Fibroblast of skin of right biceps (primary cell): ENCODE measurements at regions not wholly inside any gene's neighbourhood (a gene's known extent, or its start where the extent isn't known, plus 50 kb on each side); places are given as distances from the start of the nearest gene placed in this dataset.
"Not testable (repeated sequence)": the region's sequence is repeated elsewhere in the genome, so short reads cannot be mapped to it uniquely, and the experiment has no call there.

Experiments used
- DNase-seq: peaks from one replicate; pipeline ENCODE4 v3.0.0-alpha.2; 2013

DNA sequence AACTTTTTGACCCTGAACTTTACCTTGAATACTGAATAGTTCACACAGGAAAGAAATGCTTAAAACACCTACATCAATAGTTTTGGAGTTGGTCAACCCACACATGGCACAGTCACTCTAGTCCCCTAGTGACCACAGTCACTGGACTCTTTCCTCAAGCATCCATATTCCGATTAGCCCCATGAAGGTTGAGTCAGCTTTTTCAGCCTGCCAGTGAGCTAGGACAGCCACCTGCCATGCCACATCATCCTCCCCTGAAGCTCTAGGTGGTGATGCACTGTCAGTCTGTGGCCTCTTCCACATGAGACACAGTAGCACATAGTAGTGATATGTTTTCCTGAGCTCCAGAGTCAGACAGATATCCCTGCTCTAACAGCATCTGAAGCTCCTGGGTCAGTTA is 537.2 kb downstream of the XPNPEP1 start:
- no peak for DNase-seq

DNA sequence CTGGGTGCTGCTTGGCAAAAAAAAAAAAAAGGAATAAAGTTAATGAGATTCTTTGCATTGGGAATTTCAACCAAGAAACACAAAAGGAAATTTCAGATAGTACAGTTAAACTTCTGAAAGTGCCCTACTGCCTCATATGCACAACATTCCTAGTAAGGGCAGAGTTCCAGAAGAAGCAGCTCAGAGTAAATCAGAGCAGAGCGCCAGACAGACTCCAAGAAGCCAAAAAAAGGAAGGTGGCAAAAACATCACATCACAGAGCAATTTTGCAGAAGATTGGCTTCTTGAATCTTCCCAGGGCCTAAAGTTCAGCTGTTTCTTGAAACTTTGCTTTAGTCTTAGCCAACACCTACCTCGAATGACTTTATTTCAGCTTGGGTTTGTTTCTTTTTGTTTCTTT is 544.1 kb downstream of the XPNPEP1 start:
- no peak for DNase-seq

DNA sequence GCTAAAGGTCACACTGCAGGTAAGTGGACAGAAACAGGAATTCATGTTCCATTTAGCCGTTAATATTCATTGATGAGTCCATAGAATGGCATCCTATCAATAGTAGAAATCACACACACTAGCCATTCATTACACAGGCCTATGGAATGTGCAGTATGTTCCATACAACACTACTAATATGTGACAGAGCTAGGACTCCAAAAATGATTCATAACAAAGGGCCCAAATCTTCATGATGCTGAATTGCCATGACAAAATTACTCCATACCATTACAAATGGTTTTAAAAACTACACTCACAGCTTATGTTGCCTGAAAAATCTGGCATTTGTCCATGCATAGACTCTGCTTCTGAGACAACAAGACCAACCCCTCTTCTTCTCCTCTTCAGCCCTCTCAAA is 549.1 kb downstream of the XPNPEP1 start:
- peak; percentile 84 for DNase-seq

GRCh38 chr10:109359316-109359715 is 564.0 kb downstream of the XPNPEP1 start:
- DNase-seq = no peak

GRCh38 chr10:109358325-109358724 is 565.0 kb downstream of the XPNPEP1 start:
- no peak for DNase-seq

GRCh38 chr10:109348324-109348723 is 575.0 kb downstream of the XPNPEP1 start:
- no peak for DNase-seq

GRCh38 chr10:109343293-109343692 is 580.0 kb downstream of the XPNPEP1 start:
- peak; percentile 27 for DNase-seq

DNA sequence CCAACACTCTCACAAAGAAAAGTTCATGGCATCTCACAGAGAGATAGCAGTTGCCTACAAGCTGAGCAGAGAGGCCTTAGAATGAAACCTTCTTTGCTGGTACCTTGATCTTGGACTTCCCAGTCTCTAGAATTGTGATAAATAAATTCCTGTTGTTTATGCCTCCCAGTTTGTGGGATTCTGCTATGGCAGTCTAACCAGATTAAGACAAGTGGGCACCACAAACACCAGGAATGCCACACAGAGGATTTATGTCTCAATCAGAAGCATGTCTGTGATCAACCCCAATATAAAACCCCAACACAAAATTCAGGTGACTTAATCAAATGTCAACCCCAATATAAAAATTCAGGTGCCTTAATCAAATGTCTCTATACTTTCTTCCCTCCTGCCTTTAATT is 581.3 kb downstream of the XPNPEP1 start:
- DNase-seq = no peak

GRCh38 chr10:109328001-109328400 is 595.3 kb downstream of the XPNPEP1 start:
- DNase-seq = no peak

GRCh38 chr10:109327266-109327665 is 596.0 kb downstream of the XPNPEP1 start:
- no peak for DNase-seq

DNA sequence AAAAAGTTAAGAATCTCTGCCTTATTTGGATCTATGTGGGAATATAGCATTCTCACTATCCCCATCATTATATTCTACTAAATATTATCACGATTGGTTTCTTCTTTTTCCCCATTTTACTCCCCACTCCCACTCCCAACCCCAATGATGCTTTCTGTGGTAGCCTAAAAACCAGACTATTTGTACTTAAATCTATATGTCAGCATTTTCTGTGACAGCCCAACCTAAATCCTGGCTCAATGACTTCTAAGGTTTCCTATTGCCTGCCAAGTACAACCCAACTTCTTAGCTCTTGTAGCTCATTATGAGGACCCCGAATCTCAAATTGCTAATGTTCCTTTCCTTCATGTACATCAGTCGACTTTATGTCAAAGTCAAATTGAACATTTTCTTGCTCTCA is 598.6 kb downstream of the XPNPEP1 start:
- no peak for DNase-seq

DNA sequence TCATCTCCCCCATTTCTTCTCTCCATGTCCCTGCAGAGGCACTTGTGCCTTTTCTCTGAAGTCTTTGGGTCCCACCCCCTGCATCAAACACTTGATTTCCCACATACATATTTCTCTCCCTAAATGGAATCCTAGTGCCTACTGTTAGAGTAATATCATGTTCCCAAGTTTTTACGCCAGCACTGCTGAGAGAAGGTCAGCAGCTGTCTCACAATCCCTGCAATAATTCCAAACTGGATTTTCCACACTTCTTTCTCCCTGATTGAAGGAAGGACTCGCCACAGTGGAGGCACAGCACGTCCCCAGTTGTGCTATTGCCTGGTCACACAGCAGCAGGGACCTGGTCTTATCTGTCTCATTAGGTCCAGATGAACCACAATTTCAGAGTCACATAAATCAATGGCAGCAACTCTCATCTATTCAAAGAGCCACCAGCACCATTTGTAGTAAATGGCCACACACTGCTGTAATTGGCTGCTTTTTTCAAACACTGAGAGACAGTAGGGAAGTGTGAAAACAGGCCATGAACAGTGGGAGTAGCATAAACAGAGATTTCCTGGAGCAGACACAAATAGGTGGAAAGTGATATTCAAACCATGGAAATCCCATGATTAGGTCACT is 605.5 kb downstream of the XPNPEP1 start:
- DNase-seq = no peak

DNA sequence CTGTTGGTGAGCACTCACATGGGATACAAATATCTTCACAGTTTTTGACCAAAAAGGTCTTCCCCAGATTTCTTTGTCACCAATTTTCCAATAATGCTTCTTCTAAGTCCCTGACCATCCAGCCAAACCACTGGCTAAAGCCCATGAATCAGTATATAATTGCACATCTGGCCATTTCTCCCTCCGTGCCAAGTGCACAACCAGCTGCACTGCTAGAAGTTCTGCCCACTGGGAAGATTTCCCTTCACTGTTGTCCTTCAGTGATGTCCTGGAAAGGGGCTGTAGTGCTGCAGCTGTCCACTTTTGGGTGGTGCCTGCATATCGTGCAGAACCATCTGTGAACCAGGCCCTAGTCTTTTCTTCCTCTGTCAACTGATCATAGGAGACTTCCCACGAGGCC is 609.3 kb downstream of the XPNPEP1 start:
- DNase-seq = not testable (repeated sequence)

DNA sequence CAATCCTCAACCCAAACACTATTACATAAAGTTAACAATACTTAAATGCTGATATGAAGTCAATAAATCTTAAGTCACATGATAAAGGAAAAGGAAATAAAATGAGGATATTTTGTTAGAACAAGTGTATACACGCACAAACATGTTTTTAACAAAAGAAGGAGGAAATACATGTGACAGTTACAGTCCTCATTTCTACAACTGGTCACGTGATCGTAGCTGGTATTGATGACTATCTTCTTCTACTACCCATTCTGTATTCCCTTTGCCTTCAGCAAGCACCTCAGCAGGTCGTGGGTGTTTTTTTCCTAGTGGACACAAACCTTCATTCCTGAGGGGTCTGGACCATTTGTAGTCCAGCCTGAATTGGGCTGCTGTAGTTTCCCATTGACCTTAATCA is 610.8 kb downstream of the XPNPEP1 start:
- DNase-seq = not testable (repeated sequence)

- no peak for DNase-seq
Measured at GRCh38 chr10:109308971-109309370, 614.3 kb downstream of the XPNPEP1 start.

- not testable (repeated sequence) for DNase-seq
Measured at GRCh38 chr10:109307102-109307501, 616.2 kb downstream of the XPNPEP1 start.

DNA sequence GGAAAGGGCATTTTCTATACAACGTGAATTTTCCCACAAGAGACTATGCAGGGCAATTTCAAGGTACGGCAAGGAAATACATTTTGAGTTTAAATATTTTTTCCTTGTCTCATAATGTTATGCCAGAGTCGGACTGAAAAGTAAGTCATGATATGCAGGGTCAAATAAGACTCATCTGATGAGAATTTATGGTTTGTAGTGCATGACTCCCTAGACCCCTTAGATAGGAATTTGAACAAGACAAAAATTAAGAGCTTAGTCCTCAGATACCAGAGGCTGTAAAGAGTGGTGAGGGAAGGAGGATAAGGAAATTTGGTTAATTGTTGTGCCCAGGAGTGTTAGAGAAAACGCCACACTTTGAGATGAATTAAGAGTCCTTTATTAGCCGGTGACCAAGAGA is 616.6 kb downstream of the XPNPEP1 start:
- peak; percentile 14 for DNase-seq

- DNase-seq = no peak
Measured at GRCh38 chr10:109287858-109288257, 635.5 kb downstream of the XPNPEP1 start.

- peak; percentile 80 for DNase-seq
Measured at GRCh38 chr10:109282510-109282909, 640.8 kb downstream of the XPNPEP1 start.

GRCh38 chr10:109281347-109281746 is 642.0 kb downstream of the XPNPEP1 start:
- DNase-seq = no peak

DNA sequence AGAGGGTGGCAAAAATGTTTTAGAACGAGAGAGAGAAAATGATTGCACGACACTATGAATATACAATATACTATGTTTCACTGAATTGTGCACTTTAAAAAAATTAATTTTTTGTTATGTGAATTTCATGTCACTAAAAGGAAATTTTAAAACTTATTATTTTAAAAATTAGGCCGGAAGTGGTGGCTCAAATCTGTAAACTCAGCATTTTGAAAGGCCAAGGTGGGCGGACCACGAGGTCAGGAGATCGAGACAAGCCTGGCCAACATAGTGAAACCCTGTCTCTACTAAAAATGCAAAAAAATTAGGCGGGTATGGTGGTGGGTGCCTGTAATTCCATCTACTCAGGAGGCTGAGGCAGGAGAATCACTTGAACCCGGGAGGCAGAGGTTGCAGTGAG is 642.5 kb downstream of the XPNPEP1 start:
- no peak for DNase-seq

- peak; percentile 22 for DNase-seq
Measured at GRCh38 chr10:109277456-109277855, 645.9 kb downstream of the XPNPEP1 start.

- no peak for DNase-seq
Measured at GRCh38 chr10:109275960-109276359, 647.4 kb downstream of the XPNPEP1 start.

DNA sequence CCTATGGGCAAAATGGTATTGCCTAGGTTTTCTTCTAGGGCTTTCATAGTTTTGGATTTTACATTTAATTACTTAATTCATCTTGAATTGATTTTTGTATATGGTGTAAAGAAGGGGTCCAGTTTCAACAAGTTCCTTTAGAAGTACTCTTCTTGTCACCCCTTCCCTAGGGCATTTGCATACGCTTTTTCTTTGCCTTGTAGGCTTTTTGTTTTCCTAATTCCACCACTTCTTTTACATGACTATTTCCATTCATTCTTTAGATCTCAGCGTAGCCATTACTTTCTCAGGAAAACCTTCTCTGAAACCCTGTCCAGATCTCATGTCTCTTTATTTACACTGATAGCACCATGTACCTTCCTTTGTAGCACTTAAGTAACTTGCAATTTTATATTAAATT is 648.6 kb downstream of the XPNPEP1 start:
- DNase-seq = no peak

DNA sequence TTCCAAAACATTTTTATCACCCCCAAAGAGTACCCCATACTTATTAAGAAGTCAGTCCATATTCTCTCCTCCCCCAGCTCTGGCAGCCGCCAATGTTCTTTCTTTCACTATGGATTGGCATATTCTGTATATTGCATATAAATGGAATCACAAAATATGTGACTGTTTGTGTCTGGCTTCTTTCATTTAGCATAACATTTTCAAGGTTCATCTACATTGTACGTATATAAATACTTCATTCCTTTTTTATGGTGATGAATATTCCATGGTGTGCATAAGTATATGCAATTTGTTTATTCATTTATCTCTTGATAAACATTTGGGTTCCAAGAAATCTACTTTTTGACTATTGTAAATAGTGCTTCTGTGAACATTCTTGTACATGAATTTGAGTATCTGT is 653.1 kb downstream of the XPNPEP1 start:
- no peak for DNase-seq

DNA sequence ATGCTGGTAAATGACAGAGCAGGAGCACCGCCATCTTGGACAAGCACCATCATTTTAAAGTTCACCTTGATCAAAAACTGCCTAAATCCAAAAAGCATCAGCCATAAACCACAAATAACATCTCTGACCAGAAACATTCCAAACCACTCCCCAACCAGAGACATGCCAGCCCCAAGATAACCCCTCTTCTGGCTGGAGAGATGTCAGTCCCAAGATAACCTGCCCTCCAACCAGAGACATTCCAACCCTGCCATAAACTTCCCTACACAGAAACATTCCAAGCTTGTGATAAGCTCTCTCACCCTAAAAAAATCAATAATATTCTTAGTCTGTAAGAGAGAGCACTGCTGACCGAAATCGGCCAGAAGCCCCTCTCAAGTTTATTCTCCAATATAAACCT is 659.3 kb downstream of the XPNPEP1 start:
- no peak for DNase-seq
